Osteoblast (primary cell): ENCODE measurements at regions not wholly inside any gene's neighbourhood (a gene's known extent, or its start where the extent isn't known, plus 50 kb on each side); places are given as distances from the start of the nearest gene placed in this dataset.

Experiments used
- DNase-seq: peaks from one replicate; pipeline ENCODE4 v3.0.0; 2011; ENCODE audit warnings: low spot score, mixed read lengths; ENCODE audit not compliant: insufficient read length; ENCODE audit errors: missing footprints
- H2AFZ ChIP-seq: 2 replicates; pipeline ENCODE4 v1.6.0; 2011; ENCODE audit warnings: mild to moderate bottlenecking, low read length
- H3K27ac ChIP-seq: 2 replicates; pipeline ENCODE4 v1.5.1; 2011; ENCODE audit warnings: mild to moderate bottlenecking, low read depth, low read length, moderate library complexity
- H3K27me3 ChIP-seq: 2 replicates; pipeline ENCODE4 v1.6.0; 2012; ENCODE audit warnings: mild to moderate bottlenecking, control low read depth, inconsistent platforms, low read length, moderate library complexity; ENCODE audit not compliant: insufficient read depth
- H3K36me3 ChIP-seq: 2 replicates; pipeline ENCODE4 v1.5.1; 2011; ENCODE audit warnings: mild to moderate bottlenecking, low read length, control low read depth, moderate library complexity; ENCODE audit not compliant: insufficient read depth
- H3K4me1 ChIP-seq: 2 replicates; pipeline ENCODE4 v1.5.1; 2011; ENCODE audit warnings: mild to moderate bottlenecking, low read length, control low read depth, moderate library complexity; ENCODE audit not compliant: insufficient read depth
- H3K4me2 ChIP-seq: 2 replicates; pipeline ENCODE4 v1.6.0; 2011; ENCODE audit warnings: mild to moderate bottlenecking, low read length; ENCODE audit not compliant: insufficient read depth
- H3K4me3 ChIP-seq: fragments of 200-600 bp; sonication (generic); 3 replicates; pipeline ENCODE4 v1.5.1; 2012; ENCODE audit warnings: mild to moderate bottlenecking, low read length, inconsistent platforms; ENCODE audit not compliant: insufficient read depth
- H3K79me2 ChIP-seq: 2 replicates; pipeline ENCODE4 v1.6.0; 2012; ENCODE audit warnings: mild to moderate bottlenecking, low read length, control low read depth, inconsistent platforms; ENCODE audit not compliant: insufficient read depth
- H3K9me3 ChIP-seq: 2 replicates; pipeline ENCODE4 v1.5.1; 2011; ENCODE audit warnings: low read depth, low read length, control low read depth
- H4K20me1 ChIP-seq: 2 replicates; pipeline ENCODE4 v1.6.0; 2012; ENCODE audit warnings: mild to moderate bottlenecking, low read length, control low read depth; ENCODE audit not compliant: insufficient read depth
- CTCF ChIP-seq: IDR thresholded peaks from 2 replicates; pipeline ENCODE4 v1.5.1; 2011; ENCODE audit warnings: mild to moderate bottlenecking, low read depth, low read length, moderate library complexity; ENCODE audit errors: extremely low read depth

DNA sequence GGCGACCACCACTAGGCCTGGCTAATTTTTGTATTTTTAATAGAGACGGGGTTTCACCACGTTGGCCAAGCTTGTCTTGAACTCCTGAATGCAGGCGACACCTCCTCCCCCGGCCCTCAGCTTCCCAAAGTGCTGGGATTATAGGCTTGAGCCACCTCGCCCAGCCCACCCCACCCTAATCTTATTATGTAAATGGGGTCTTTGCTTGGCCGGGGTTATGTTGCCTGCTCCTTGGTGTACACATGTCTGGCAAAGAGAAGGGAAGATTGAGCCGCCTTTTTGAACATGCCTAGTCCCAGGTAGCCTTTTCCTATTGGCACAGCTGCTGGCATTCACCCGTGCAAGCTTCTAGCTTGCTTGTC is 106.8 kb downstream of the KCTD15 start:
- Histone ChIP-seq H3K27me3 (peaks cover 30% of the 10 kb centered on the region), H3K36me3 (no peaks in the 10 kb centered on the region), H4K20me1 (no peaks in the 10 kb centered on the region), H3K4me2 (no peak overlapping the region), H3K79me2 (no peaks in the 10 kb centered on the region), H3K9me3 (no peaks in the 10 kb centered on the region), H2AFZ (no peak overlapping the region), H3K27ac (no peak overlapping the region), H3K4me1 (no peaks in the 10 kb centered on the region), H3K4me3 (no peak overlapping the region)
- no peak for DNase-seq
- no peak for TF ChIP-seq CTCF

DNA sequence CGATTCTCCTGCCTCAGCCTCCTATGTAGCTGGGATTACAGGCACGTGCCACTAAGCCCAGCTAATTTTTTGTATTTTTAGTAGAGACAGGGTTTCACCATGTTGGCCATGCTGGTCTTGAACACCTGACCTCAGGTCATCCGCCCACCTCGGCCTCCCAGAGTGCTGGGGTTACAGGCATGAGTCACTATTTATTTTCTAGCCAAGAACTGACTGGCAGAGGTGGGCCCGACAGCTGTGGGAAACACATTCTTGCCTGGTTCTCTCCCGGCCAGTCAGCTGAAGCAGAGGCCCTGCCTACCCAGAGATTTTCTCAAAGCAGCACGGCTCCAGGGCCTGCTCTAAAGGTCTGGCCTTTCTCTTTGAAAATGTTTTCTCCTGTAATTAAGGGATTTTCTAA is 108.0 kb downstream of the KCTD15 start:
- peaks cover 30% of the 10 kb centered on the region for H3K27me3 ChIP-seq
- no peaks in the 10 kb centered on the region for H3K4me1 ChIP-seq
- H3K4me2 ChIP-seq: no peak overlapping the region
- no peak overlapping the region for H3K27ac ChIP-seq
- H3K9me3 ChIP-seq: no peaks in the 10 kb centered on the region
- H3K79me2 ChIP-seq: no peaks in the 10 kb centered on the region
- no peak overlapping the region for H3K4me3 ChIP-seq
- H4K20me1 ChIP-seq: no peaks in the 10 kb centered on the region
- DNase-seq: no peak
- no peak for TF ChIP-seq CTCF
- no peak overlapping the region for H2AFZ ChIP-seq
- no peaks in the 10 kb centered on the region for H3K36me3 ChIP-seq

DNA sequence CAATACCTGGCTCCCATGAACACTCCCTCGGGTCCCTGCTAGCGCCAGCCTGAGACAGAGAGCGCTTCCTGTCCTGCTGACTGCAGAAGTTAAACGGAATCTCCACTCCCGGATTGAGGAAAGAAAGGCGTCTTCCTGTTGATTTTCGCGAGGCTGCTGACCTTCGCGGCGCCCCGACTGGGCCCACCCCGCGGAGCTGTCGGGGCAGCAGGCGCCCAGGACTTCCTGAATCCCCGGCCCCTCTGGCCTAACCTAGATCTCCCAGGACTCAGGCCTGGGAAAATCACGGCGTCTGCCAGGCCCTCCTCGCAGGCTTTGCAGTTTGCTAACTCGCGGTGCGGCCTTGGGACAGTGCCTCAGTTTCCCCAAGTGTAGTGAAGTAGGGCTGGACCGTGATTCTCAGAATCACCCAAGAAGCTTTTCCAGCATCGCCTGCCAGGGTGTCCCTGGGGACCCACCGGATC is 108.8 kb downstream of the KCTD15 start:
- no peak for TF ChIP-seq CTCF
- peak overlapping the region; percentile 39 for H3K4me3 ChIP-seq
- peaks cover 30% of the 10 kb centered on the region for H3K27me3 ChIP-seq
- no peaks in the 10 kb centered on the region for H3K36me3 ChIP-seq
- H3K79me2 ChIP-seq: no peaks in the 10 kb centered on the region
- no peaks in the 10 kb centered on the region for H4K20me1 ChIP-seq
- no peak overlapping the region for H2AFZ ChIP-seq
- peak; percentile 82 for DNase-seq
- peak overlapping the region; percentile 30 for H3K4me2 ChIP-seq
- H3K4me1 ChIP-seq: no peaks in the 10 kb centered on the region
- no peak overlapping the region for H3K27ac ChIP-seq
- no peaks in the 10 kb centered on the region for H3K9me3 ChIP-seq

GRCh38 chr19:33905937-33906577 is 109.4 kb downstream of the KCTD15 start:
- DNase-seq: peak; percentile 76
- TF ChIP-seq CTCF: no peak
- Histone ChIP-seq H3K4me3 (peak overlapping the region; percentile 39), H3K79me2 (no peaks in the 10 kb centered on the region), H3K4me2 (peak overlapping the region; percentile 30), H4K20me1 (no peaks in the 10 kb centered on the region), H3K27ac (no peak overlapping the region), H3K27me3 (peaks cover 30% of the 10 kb centered on the region), H3K36me3 (no peaks in the 10 kb centered on the region), H3K4me1 (no peaks in the 10 kb centered on the region), H2AFZ (no peak overlapping the region), H3K9me3 (no peaks in the 10 kb centered on the region)
